GM19438 (cell line): ENCODE measurements at regions not wholly inside any gene's neighbourhood (a gene's known extent, or its start where the extent isn't known, plus 50 kb on each side); places are given as distances from the start of the nearest gene placed in this dataset.
"Not testable (repeated sequence)": the region's sequence is repeated elsewhere in the genome, so short reads cannot be mapped to it uniquely, and the experiment has no call there.

Experiments used
- ATAC-seq: cut with Tn5 transposase; IDR thresholded peaks from one replicate; pipeline ENCODE4 v1.9.1; 2021; ENCODE audit warnings: low read depth; ENCODE audit not compliant: unreplicated experiment

DNA sequence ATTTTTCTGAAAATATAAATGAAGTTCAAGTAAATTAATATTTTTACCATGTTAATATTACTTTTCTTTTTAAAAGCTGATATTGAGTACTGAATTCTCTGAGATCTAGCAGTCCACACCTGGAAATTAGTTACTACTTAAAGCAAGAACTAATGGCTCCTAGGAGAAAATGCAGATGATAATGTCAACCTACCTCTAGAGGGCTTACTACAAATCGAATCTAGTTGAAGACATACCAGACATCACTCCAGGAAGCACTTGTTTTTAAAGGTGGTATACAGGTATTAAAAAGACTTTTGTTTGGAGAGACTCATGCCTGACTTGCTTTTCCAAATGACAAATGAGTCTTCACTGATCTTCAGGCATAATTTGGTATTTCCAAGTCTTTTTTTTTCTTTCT is 516.4 kb upstream of the BOD1L1 start:
- ATAC-seq, result no peak

DNA sequence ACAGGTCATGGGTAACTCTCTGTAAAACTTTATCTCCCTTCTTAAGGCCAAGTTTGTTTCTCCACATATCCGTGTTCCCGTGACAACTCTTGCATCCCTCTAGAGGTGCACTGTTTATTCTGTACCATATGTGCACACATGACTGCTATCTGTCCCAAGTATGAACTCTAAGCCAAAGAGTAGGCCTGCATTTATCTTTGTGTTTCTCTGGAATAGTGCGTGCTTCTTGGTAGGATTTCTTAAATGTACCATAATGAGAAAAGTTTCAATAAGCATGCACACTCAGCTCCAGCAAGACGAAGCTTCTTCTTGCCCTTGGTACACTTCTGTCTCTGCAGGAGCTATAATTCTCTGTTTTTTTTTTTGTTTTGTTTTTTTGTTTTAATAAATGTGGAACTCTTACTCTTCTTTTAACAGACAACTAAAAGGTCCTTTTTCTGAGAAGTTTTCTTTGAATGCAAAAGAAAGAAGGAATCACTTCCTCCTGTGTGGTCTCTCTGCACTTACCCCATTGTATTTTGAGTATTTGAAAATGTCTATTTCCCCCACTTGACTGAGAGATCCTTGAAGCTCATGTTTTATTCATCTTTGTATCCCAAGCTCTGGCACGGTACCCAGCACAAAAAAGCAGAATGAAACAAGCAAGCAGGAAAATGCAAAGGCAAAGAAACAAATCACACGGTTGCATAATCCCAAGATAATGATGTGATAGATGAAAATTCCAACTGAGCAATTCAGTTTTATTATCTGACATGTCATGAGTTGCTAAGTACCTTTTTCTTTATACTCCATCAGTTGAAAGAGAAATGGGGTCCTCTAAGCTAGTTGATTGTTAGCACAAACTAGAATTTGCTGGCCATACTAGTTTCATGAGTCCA is 521.9 kb upstream of the BOD1L1 start:
- ATAC-seq, result no peak

DNA sequence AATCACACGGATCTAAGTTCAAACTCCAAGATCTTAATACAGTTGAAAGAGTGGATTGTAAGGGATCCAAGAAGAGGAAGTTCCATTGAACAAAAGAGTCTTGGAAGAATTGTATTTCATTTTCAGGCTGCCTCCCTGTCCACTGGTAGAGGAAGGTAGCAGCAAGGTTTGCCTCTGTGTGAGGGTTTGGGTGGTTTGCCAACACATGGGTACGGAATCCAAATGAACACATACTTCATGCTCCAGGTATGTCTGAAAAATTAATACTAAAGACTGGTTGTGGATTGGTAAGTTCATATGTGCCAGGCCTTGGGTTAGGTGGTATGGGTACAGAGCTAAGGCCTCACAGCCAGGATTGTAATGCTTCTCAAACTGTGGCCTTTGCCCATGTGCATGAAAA is 523.6 kb upstream of the BOD1L1 start:
- no peak for ATAC-seq

DNA sequence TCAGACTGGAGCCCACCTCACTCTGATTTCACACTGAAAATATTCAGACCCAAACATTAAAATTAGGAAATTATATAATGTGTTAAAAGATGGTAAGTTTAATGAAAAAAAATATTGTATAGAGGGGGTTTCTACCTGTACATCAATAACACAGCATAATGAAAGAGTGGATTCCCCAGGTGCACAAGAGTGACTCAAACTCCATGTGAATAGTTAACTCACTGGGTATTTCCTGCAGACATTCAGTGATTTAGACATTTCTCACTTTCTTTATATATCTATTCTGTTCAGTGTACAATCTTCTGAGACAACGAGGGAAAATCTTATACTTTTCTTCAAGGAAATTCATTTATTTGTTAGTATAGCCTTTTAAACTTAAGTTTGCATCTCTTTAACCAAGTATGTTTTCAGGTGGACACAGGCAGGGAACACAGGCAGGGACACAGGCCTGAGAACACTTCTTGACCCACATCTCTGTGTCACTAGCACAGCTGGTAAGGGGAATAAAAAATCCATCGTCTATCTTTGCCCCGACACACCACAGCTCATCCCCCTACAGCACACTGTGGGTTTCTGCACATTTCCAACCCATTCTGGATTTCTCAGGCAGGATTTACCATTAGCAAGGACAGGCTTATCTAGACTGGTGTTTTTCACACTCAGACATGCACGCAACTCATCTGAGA is 525.5 kb upstream of the BOD1L1 start:
- ATAC-seq, result peak; percentile 66

DNA sequence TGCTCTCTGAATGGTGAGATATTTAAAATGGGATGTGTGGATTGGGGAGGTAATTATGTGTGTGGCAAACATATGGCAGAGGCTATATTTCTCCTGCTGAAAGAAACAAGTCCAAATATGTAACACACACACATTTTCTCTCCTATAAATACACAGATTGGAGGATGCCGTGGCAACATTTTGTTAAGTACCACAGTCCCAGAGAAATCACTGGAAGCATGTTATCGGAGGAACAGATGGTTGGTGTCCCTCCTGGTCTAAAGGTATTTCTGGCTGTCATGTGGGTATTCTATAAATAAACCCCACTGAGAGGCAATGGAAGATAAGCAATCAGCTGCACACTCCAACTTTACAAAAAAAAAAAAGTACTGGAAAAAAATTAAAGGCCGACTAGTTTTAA is 528.3 kb upstream of the BOD1L1 start:
- no peak for ATAC-seq

DNA sequence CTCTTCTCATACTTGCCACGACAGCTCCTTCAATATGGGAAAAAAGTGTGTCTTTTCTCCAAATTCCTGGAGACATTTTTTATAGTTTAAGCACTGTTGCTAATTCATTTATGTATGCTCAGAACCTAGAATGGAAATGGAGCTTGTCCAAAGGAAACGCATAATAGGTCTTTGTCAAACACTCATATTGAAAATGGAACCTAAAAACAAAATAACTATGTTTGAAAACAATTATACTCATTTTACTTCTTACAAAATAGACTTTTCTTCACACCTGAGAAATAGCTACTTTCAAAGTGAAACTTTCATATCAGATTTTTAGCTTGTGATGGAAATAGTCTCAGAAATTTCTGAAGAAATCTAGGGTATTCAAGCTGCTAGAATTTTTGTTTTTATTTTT is 529.7 kb upstream of the BOD1L1 start:
- no peak for ATAC-seq

DNA sequence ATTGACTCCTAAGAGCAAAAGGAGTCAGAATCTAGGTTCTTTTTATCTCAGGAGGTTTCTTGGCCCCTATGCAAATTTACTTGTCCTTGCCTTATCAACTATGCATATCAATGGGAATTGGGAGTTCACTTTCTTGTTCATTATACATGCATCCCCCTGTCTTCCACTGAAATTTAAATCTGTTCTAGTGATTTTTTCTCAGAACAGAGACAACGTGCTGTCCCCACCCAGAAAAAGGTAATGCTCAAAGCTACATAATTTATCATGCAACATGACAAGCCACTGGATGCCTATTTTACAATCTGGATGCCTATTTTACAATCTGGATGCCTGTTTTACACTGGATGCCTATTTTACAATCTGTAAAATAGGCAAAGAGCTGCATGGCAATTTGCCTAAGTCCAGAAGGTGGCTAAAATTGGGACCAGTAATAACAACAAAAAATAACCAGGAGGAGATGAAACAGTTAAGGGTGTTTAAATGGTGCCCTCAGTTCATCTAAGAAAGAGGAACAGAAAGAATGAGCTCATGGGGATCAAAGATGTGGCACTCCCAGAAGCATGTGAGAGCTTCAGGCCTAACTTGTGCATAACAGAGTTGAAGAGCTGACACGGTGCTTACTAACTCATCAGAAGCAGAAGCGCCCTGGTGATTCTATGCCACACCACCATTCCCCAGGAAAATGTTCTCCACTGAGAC is 537.8 kb upstream of the BOD1L1 start:
- ATAC-seq, result peak; percentile 97

DNA sequence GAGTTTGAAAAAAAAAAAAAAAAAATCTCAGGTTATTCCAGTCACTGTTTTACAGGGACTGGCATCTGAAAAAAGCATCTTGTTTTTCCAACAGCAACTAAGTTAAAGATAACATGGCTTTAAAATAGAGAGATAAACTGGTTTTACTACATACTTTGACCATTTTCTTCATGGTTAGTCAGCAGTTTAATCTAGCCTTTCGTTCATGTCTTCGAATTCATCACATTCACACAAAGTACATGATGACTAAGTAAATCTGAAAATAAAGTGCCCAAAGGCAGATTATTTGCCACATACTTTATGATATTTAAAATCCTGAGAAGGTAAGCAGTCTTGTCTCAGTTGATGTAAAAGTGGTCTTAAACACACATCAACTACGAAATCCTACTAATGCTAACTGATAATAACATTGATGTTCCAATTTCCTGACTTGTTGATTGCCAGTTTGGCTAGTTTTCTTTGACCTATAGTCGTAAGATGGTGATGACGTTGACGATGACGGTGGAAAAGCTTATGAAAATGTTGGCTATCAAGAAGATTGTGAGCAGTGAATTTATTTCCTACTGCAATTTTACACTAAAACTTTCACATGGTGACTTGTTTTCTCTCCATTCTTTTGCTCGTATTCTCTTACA is 540.5 kb upstream of the BOD1L1 start:
- no peak for ATAC-seq

DNA sequence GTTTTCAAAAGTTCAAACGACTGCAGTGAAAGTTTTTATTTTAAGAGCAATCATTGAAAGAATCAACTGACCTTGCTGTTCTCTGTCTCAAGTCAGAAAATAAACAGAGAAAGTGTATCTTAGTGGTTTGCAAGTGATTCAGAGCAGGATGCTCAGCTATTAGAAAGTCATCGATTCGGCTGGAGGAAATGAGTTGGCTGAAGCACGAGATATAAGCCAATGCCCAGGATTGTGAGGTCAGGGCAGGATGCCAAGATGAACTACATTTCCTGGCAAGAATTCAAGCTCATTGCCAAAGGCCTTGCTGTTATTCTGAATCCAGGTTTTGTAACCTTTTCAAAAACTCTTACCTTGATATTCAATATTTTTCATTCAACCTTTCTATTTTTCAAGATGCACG is 541.4 kb upstream of the BOD1L1 start:
- ATAC-seq, result no peak

DNA sequence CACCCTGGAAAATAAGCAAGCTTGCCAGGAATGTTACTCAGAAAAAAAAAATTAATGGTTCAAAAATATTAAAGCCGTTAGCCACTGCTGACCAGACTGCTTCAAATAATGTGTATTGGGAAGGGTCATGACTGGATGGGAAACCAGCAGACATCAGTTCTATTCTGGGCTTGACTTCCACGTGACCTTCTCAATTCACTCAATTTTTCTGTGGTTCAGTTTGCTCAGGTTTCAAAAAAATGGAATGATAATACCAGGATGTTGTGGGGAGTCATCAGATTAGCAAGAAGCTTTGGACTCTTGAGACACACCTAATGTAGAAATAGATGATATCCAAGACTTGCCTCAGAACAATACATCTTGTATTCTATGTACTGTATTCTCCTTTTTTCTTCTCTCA is 541.9 kb upstream of the BOD1L1 start:
- ATAC-seq, result no peak

DNA sequence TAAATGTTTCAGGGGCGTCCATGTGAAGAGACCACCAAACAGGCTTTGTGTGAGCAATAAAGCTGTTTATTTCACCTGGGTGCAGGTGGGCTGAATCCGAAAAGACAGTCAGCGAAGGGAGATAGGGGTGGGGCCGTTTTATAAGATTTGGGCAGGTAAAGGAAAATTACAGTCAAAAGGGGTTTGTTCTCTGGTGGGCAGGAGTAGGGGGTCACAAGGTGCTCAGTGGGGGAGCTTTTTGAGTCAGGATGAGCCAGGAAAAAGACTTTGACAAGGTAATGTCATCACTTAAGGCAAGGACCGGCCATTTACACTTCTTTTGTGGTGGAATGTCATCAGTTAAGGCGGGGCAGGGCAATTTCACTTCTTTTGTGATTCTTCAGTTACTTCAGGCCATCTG is 542.4 kb upstream of the BOD1L1 start:
- ATAC-seq, result not testable (repeated sequence)

DNA sequence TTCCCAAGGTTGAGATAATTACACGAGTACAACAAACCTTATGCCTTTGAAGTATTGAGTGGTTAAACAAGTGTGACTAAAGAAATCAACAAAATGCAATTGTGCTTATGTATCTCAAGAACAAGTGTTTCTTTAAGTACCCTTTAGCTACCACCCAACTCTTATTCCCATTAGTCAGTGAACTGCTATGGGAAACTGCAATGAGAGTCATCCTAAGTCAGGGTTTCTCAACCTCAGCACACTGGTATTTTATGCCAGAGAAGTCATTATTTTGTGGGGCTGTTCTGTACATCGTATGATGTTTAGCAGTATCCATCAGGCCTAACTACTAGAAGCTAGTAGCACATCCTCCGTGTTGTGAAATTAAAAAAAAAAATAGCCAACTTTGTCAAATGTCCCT is 549.1 kb upstream of the BOD1L1 start:
- ATAC-seq, result no peak

DNA sequence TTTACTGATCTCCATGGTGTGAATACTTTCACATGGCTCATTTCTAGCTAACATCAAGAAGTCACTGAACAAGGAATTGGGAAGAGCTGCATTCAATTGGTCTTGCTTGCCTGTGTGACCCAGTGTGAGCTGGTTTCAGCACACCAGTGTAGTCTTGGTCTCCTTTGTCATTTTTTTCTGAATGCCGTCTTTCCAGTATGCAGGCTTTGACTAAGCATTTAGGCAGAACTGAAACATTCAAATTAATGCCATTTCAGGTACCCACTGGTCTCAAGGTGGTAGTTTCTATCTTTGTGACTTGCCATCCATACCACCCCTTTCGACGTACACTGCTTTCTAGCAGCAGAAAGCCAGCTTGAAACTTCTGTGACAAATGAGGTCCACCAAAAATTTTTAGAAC is 550.5 kb upstream of the BOD1L1 start:
- peak; percentile 82 for ATAC-seq

DNA sequence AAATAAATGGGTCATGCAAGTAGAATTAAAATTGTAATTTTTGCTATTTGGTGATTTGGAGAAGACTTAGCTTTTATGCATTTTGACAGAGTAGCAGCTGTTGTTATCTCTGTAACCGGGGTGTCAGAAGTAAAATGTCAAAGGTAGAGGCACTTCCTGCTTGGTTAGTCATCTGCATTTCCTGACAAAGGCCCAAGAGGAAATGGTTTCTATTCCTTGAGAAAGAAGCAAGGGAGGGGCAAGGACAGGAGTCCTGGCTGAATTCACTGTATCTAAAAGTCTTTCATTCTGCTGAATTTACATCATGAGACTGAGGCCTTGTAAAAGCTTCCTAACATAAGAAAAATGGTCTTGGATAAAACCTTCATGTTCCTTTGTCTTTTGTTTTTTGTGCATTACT is 550.9 kb upstream of the BOD1L1 start:
- peak; percentile 72 for ATAC-seq

DNA sequence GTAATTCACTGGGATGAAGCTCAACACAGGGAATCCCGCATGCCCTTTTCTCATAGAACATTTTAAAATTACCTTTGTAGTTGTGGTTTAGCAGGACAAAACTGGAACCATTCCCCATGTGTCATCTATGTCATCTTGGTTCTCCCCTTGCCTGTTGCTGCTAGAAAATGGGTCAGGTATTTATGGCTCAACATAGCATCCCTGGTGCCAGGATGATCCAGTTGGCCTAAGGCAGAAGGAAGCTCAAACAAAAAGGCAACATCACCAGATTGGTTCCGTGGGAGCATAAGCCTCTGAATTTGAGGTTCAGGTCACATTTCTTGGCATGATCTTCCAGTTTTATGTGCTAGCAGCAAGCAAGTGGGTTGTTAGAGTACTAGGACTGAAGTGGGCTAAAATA is 552.6 kb upstream of the BOD1L1 start:
- no peak for ATAC-seq

DNA sequence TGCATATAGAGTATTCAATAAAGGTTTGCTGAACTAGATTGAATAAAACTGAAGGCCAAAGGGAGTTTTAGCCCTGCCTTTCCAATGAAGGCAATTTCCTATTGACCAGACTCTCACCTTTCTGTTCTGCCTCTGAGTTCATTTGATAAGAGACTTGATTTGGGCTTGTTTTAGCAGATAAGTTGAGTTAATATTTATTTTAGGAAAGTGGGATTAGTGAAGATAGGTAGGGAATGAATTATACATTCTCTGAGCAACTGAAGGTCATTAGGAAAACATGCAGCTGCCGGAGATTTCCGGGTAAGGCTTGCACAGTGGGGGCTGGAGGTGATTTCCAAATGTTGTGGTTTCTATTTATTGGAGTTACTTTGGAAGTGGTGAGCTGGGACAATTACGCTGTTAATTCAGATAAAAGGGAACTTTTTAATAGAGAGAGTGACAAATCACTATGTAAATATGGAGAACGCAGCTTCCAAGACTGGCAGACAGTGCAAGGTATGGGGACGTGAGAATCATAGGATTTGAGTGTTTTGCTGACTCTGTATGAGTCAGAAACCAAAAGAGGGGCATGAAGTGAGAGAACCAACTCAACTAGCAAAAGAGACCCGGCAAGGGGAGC is 553.6 kb upstream of the BOD1L1 start:
- no peak for ATAC-seq

DNA sequence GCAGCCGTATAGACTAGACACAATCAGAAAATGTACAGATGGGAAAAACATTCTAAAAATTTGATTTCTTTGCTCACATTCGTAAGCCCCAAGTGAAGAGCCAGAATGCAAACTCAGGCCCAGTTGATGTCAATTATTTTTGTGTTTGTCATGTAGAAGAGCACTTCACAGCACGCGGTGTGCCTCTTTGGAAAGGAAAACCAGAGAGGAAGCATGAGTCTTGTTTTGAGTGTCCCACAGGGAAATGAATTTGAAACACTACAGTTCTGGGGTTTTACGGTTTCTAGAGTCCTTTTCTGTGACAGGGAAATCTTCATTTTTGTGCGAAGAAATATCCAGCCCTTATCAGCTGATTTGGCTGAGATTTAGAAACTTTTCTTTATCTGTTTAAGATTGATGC is 554.6 kb upstream of the BOD1L1 start:
- ATAC-seq, result no peak

DNA sequence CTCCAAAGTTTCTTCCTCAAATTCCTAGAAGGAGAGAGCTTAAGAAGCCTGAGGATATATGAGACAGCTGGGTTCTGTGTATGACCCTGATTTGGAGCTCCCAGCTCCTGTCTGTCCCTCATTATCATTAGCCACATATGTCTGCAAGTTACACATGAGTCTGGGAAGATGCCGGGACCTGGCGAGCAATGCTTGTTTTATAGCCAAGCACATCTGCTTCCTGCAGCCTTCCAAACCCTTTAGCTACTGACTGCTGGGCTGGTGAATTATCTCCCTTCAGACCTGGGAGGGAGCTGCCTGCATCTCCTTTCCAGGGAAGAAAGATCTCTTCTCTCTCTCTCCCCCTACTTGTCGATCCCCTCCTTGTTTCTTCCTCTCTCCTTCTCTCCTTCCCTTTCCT is 556.7 kb upstream of the BOD1L1 start:
- ATAC-seq, result no peak

DNA sequence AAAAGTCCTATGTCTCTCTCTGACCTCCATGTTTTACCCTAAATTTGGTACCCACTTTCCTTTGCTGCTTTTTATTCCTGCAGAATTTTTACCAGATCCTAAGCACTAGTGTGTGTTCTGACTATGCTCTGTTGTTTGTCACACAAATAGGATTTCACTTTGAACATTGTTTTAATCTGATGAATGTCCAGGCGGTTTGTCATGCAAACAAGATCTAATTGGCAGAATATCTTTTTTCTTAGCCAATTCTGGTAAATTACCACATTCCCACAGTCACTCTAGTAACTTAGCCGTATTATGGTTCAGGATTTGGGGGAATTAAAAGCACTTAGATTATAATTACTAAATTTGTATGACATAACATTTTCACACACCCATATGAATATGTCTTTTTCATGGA is 557.2 kb upstream of the BOD1L1 start:
- no peak for ATAC-seq

DNA sequence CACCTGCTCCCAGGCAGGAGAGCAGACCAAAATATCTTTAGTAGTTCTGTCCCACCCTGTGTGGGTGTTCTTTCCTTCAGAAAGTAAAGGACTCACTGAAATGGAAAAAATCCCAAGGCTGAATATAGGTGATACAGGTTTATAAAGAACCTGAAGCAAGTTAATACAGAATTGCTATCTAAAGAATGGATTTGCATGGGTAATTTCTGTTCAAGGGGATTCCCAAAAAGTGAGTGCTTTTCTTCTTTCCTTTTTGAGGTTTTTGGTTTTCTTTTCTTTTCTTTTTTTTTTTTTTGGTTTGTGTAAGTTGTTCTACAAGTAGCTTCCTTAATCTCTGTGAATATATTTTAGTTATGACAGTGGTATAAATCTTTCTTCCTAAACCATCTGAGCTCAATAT is 560.7 kb upstream of the BOD1L1 start:
- ATAC-seq, result no peak

DNA sequence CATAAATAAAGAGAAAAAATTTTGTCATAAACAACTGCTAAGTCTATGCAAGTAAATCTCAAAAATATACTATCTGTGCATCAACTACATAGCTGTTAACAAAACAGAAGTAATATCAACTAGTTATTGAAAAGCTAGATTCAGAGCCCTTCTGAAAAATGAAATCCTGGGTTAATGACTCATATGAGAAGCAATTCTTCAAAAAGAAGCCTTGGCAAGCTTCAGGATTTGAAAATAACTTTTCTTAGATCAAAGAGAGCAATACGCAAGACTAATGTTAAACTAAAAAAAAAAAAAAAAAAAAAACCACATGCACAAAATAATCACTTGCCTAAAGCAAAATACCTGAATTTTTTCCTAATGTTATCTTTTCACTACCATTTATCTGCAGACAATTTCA is 566.1 kb upstream of the BOD1L1 start:
- ATAC-seq, result no peak
